Adipose tissue (tissue), 3 donors: ENCODE measurements at regions not wholly inside any gene's neighbourhood (a gene's known extent, or its start where the extent isn't known, plus 50 kb on each side); places are given as distances from the start of the nearest gene placed in this dataset.
"Not testable (repeated sequence)": the region's sequence is repeated elsewhere in the genome, so short reads cannot be mapped to it uniquely, and the experiment has no call there.

ENCODE experiments used
- H3K27ac ChIP-seq: one replicate; pipeline ENCODE4 v1.5.1; 2013; ENCODE audit warnings: low read depth, low read length
- WGBS, 3 donors: extraction: QIAGEN DNeasy Blood & Tissue Kit; methylation state at CpG; one replicate each; pipeline ENCODE4 v1.1.7; 2013; 5-methylcytosine and 5-hydroxymethylcytosine counted together
- donor health status: healthy with polysubstance abuse.
- donor health status: Bipolar disorder and iron deficiency.
- donor health status: healthy.

DNA sequence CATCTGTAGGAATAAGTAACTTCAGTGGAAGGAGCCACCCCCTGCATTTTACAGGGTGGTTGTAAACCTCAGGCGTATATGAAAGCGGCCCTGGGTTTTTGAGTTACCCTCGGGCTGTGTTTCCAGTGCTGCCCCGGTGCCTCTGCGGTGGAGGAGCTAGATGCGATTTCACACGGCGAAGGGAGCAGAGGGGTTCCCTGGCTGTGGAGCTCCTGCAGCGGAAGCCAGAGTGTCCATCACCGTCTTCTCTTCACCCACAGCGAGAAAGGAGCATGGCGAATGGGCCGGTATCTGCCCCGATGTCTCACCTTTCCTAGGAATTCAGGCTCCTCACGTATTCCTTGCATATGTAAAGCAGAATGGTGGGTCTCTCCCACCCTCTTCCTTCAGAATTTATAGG, 253.6 kb downstream of the THBS2 start:
- whole genome bisulfite sequencing, 3 donors, result 89 to 95% (median 95%) methylated on average over 15 of the region's 15 CpGs
- H3K27ac ChIP-seq, result no peak overlapping the region

DNA sequence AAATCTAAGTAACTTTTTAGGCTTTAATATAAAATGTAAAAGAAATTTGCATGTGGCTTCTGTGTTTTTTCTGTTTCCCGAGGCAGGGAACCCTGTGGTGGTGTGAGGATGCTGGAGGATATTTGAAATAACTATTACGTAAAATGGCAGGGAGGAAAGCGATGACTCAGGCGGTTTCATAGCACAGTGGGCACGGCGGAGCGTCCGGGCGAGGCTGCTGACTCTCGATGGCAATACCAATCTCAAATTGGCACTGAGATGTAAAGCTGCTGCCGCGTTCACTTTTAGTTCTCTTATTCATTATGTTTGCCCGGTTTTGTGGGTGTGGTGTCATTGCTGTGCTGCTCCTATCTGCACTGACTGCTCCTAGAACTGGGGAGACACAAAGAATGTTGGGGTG, 254.3 kb downstream of the THBS2 start:
- WGBS, 3 donors, result 82 to 85% (median 84%) methylated on average over 13 of the region's 13 CpGs
- H3K27ac ChIP-seq, result no peak overlapping the region

DNA sequence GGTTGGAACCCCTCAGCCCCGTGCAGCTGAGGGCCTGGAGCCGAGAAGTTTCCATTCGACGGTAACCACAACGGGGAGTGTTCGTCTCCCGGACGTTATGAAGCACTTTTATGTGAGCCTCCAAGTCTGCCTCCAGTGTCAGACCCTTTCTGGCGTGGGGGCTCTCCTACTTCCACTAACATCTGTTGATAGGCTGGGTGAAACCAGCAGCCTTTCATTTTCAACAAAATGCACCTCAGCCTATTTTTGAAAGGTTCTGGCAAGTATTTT, 257.4 kb downstream of the THBS2 start:
- H3K27ac ChIP-seq, result no peak overlapping the region
- 75 to 86% (median 83%) methylated on average over 9 of the region's 9 CpGs for WGBS, 3 donors

DNA sequence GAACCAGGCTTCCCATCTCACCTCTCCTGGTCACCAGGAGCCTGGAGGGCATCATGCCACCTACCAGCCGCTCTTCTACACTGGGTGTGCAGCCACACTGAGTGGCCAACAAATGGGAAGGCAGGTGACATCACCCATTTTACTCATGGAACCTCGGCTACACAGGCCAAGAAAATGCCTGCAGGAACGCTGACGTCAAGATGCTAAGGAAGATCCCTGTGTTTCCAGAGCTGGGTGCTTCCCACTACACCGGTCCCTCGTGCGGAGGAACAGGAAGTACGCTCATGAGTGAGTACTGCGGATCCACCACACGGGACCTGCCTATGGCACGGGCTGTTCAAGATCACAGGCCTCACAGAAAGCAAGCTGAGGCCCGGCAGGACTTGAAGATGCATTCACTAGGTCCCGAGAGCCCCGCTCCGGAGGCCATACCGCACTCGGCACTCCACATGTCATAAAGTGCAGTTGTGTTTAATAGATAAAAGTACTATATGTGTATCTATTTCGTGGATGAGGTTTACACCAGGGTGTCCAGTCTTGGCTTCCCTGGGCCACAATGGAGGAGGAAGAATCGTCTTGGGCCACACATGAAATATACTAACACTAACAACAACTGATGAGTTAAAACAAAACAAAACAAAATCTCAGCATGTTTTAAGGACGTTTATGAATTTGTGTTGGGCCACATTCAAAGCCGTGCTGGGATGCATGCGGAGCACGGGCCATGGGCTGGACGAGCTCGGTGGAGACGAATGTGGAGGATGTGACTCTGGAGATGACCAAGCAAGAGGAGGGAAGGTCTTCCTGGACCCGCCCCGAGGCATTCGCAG, 257.9 kb downstream of the THBS2 start:
- no peak overlapping the region for H3K27ac ChIP-seq
- WGBS, 3 donors, result 82 to 89% (median 86%) methylated on average over 29 of the region's 29 CpGs

DNA sequence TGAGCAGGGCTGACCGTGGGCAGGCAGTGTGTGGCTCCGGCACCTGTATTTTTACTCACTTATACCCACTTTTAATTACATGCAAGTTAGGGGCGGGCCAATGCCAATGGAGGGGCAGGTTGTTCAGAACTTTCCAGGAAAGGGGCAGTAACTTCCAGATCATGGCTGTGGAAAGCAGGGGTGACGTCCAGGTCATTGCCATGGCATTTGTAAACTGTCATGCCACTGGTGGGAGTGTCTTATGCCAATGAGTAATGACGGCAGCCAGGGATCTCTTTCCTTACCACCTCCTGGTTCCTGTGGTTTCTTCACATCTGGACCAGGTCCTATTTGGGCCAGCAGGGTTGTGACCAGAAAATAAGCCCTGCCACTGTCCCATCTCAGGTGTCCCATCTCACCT, 258.7 kb downstream of the THBS2 start:
- 77 to 86% (median 83%) methylated on average over 5 of the region's 5 CpGs for WGBS, 3 donors
- no peak overlapping the region for H3K27ac ChIP-seq

DNA sequence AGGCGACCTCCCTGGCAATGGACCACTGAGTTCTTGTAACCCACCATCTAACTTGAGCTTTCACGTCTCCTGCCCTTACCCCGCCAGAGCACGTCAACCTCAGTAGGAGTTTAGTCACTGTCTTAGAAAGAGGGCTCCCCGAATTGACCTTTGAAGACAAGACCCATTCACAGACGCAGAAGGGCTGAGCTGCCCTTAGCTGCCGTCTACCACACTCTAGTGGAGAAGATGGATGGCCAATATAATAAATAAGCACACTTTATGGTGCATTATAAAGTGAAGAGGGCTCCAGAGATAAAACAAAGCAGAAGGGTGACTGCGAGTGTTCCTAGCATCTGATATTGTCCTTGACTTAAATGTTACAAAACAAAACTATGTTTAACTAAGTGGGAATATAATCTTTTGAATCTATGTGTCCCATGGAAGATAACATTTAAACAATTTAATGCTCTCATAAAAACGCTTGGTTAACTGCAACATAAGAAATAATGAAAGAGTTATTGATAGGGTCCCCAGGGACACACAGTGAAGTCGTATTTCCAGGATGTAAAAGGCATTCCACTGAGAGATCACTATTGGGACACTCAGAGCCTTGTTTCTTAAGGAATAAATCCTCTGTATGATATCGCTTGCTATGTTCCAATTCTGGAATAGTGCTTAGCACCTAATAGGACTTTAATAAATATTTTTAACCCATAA, 261.1 kb downstream of the THBS2 start:
- 66 to 79% (median 78%) methylated on average over 11 of the region's 11 CpGs for WGBS, 3 donors
- H3K27ac ChIP-seq, result no peak overlapping the region

DNA sequence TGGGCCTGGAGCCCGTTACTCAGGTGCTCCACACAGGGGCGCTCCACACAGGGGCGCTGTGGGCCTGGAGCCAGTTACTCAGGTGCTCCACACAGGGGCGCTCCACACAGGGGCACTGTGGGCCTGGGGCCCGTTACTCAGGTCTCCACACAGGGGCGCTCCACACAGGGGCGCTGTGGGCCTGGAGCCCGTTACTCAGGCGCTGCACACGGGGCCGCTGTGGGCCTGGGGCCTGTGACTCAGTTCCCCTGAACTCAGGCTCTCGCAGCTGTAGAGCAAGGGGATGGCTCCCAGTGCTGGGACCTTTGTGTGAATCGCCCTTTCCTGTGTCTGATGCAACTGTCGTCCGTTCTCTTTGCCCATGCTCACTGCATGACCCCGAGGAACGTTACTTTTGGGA, 262.0 kb downstream of the THBS2 start:
- 87 to 97% (median 92%) methylated on average over 13 to 16 of the region's 17 CpGs for WGBS, 3 donors
- H3K27ac ChIP-seq, result not testable (repeated sequence)

DNA sequence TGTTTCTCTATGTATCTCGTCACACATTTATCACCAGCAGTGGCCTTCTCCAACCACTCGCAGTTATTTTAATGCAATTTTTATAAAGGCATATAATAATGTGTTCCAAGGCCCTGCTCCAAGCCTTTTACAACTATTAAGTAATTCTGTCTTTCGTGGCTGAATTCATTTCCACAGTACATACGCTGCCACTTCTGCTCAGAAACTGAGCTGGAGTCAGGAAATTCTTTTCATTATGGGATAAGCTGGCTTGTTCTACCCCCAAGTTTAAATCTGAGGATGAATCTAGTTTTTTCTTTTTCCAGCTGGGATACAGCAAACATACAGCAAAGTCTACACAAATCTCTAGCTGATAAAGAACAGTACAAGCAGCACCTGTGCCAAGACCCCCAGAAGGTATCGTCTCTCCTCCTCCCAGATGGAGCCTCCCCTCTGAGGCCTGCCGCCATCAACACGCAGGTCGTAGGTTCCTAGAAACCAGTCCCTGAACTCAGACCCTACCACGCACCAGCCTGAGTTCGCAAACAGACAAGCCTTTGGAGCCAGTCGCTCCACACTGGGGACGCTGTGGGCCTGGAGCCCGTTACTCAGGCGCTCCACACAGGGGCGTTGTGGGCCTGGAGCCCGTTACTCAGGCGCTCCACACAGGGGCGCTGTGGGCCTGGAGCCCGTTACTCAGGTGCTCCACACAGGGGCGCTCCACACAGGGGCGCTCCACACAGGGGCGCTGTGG, 263.5 kb downstream of the THBS2 start:
- 90 to 94% (median 90%) methylated on average over 22 of the region's 22 CpGs for WGBS, 3 donors
- no peak overlapping the region for H3K27ac ChIP-seq

DNA sequence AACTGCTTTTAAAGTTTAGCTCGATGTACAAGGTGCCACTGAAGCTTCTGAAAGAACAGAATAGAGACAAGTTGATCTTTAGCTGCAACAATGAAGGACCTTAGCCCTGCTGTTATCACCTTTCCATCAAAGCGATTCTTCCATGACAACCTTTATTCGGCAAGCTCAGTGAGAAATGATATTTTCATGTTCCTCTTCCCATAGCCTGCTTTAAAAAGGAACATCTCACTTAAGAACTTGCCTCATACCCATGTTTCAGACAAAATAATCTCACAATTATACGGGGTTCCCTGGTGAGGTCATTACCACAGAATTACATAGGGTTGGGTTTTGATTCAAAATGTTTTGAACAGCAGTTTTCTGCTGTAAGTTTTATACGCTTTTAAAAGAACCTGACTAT, 264.2 kb downstream of the THBS2 start:
- 74 to 82% (median 81%) methylated on average over 5 of the region's 5 CpGs for WGBS, 3 donors
- H3K27ac ChIP-seq, result no peak overlapping the region

DNA sequence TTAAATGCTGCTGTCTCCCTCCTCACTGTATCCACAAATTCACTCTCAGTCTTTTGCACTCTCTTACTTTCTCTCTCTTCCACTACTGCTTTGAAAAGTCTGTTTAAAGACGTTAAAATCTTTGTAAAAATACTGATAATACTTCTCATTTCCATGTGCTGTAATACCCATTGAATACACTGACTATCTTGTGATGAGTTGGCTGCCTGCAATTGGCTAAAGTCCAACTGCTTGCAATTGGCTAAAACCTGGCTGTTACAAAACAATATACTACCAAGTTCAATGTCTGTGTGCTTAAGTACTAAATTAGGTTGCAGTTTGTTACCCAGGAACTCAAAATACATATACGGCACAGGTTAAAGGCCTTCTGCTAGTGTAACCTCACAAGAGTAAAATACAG, 264.8 kb downstream of the THBS2 start:
- H3K27ac ChIP-seq, result no peak overlapping the region
- WGBS, 3 donors, result 53 to 60% (median 59%) methylated on average over 2 of the region's 2 CpGs

DNA sequence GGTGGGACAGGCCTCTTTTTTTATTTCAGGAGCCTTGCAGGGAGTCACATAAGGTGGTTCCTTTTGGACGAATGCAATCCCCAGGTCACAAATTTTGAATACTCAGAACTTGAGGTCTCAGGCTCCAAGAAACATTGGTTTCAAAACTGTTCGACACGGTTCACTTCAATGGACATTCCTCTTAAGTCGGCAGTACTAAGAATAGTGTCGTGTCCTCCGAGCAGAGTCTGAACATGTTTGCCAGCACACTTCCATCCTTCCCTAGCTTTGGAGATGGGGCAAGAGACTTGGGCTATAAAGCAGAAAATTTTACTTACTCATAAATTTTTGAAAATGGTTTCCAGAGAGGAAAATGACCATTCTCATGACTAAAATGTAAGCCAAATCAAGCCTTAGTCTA, 265.4 kb downstream of the THBS2 start:
- H3K27ac ChIP-seq, result no peak overlapping the region
- WGBS, 3 donors, result 84 to 88% (median 88%) methylated on average over 6 of the region's 6 CpGs

DNA sequence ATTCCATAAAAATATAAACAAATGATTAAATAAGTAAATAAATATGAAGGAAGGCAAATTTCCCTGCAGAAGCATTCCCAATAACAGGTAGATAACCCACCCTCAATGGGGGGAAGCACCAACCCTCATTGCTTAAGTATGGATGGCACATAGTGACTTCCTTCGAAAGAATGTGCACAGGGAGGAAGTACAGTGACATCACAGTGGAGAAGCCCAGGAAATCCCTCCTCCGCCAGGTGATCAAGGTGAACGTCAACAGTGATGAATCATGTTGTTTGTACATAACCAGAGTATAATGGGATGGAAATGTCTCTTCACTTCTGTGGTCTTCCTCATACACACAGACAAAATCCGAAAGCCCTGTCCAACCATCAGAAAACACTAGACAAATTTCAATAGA, 267.9 kb downstream of the THBS2 start:
- no peak overlapping the region for H3K27ac ChIP-seq
- WGBS, 3 donors, result 83 to 90% (median 88%) methylated on average over 4 of the region's 4 CpGs

DNA sequence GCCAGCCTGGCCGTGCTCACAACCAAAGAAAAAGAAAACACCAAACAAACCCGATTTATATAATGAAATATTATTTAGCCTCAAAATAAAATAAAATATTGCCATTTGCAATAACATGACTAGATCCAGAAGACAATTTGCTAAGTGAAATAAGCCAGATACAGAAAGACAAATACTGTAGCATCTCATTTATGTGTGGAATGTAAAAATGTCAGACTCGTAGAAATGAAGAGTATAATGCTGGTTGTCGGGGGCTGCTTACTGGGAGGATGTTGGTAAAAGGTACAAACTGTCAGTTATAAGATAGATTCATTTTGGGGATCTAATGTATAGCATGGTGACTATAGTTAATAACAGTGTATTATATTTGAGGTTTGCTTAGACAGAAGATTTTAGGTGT, 269.7 kb downstream of the THBS2 start:
- H3K27ac ChIP-seq, result no peak overlapping the region
- WGBS, 3 donors, result 59 to 76% (median 61%) methylated on average over 4 of the region's 4 CpGs

DNA sequence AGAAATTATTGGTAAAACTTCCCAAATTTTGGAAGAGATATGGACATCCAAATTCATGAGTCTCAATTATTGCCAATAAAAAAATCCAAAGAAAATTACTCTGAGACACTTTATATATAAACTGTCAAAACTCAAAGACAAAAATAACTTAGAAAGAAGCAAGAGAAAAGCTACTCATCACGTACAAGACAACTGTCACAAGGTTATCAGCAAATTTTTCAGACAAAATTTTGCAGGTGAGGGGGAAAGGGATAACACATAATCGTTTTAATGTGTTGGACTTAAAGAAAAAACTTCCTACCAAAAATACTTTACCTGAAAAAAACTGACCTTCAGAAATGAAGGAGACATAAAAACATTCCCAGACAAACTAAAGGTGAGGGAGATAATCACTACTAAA, 272.5 kb downstream of the THBS2 start:
- 43 to 81% (median 72%) methylated on average over 2 of the region's 2 CpGs for WGBS, 3 donors
- H3K27ac ChIP-seq, result no peak overlapping the region

DNA sequence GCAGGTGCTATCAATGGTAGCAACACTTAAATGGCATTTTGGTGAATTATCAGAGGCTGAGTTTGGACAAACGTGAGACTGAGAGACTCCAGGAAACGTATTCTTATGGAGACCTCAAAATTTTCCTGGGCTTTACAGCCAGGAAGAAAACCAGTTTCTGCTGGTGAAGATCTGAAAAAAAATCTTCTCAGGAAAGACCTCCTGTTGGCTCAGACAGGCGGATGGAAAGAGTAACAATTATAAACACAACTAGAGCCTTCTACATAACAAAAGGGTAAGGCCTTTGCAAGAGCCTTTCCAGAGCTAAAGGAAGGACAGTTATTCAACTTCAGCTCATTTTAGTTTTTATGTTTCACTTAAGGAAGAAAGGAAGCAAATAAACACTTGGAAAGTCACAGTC, 274.4 kb downstream of the THBS2 start:
- no peak overlapping the region for H3K27ac ChIP-seq
- WGBS, 3 donors, result 50 to 68% (median 55%) methylated on average over 3 of the region's 3 CpGs

DNA sequence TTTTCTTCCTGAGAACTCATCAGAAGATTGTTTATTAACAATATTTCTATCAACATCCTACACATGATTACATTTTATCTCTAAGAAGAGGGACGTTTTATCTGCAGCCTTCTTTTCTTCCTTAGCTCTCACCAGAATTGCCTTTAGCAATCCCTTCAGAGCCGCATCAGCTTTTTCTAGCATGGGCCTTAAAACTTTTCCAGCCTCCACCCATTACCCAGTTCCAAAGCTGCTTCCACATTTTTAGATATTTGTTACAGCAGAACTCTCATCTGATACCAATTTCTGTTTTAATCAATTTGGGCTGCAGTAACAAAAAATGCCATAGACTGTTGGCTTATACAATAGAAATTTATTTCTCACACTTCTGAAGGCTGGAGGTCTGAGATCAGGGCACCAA, 281.5 kb downstream of the THBS2 start:
- WGBS, 3 donors, result 56 to 76% (median 69%) methylated on average over 2 of the region's 2 CpGs
- H3K27ac ChIP-seq, result no peak overlapping the region

DNA sequence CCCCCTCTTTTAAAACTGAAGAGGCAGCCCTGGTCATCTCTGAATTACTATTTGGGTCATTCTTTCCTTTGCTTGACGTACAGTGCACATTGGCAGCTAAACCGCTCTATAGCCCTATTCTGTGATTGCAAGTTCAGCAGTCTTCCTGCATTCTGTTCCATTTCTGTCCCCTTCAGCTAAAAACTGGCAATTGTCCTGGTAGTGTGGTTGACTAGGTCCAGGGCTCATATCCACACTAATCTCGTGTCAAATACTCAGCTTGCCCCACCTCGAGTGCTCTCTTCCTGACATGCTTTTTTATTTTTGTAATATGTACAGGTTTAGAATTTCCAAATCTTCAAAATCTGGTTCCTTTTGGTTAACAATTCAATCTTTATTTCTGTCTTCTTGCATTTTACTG, 282.1 kb downstream of the THBS2 start:
- no peak overlapping the region for H3K27ac ChIP-seq
- 80 to 87% (median 87%) methylated on average over 4 of the region's 4 CpGs for WGBS, 3 donors

DNA sequence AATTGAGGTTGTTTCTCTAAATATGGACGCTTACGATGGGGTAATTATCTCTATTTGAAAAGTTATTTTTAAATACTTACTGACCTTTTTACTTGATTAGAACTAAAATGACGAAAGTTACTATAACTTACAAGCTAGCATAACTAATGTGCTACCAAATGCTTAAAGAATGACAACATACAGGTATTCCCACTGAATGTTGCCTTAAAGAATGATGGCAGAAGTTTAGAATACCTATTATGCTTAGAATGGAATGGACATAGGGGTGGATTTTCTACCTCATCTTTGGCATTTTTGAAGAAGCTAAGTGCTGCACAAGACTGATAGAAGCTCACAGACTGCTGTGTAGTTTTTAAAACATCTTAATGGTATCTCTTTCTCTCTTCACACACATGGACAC, 284.8 kb downstream of the THBS2 start:
- H3K27ac ChIP-seq, result no peak overlapping the region
- 83 to 90% (median 85%) methylated on average over 3 of the region's 3 CpGs for WGBS, 3 donors

DNA sequence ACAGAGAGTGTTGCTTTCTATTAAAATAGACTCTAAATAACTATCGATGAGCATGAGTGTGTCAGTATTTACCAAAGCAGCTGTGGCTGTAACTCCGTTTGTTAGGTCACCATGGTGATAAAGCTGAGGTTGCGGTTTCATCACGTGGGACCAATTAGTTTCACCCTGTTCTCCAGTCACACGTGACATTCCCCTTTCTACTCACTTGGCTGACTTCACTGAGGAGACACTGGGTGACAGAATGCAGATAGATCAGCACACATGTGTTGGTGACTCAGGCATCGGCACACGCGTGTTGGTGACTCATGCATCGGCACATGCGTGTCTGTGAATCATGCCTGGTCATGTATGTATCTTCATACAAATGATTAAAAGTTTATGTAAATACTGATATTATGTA, 285.4 kb downstream of the THBS2 start:
- 56 to 67% (median 63%) methylated on average over 10 of the region's 10 CpGs for WGBS, 3 donors
- no peak overlapping the region for H3K27ac ChIP-seq
